HAP-1 (cell line): ENCODE measurements at regions not wholly inside any gene's neighbourhood (a gene's known extent, or its start where the extent isn't known, plus 50 kb on each side); places are given as distances from the start of the nearest gene placed in this dataset.
"Not testable (repeated sequence)": the region's sequence is repeated elsewhere in the genome, so short reads cannot be mapped to it uniquely, and the experiment has no call there.

Source experiments
- DNase-seq, 2 experiments: peaks; one replicate each; pipeline ENCODE4 v3.0.0-alpha.2; 2016 to 2020; ENCODE audit warnings: low spot score in 2 of 2
- H3K27me3 ChIP-seq: fragments of 250-450 bp; sonication (Bioruptor Pico); 2 replicates; pipeline ENCODE4 v1.5.1; 2020; ENCODE audit warnings: low read depth, mild to moderate bottlenecking, moderate library complexity
- H3K36me3 ChIP-seq: fragments of 250-450 bp; sonication (Bioruptor Pico); replicated peaks from 2 replicates; pipeline ENCODE4 v1.5.1; 2020; ENCODE audit warnings: mild to moderate bottlenecking
- H3K4me1 ChIP-seq: fragments of 250-450 bp; sonication (Bioruptor Pico); 2 replicates; pipeline ENCODE4 v1.5.1; 2020; ENCODE audit warnings: mild to moderate bottlenecking
- H3K4me3 ChIP-seq: fragments of 250-450 bp; sonication (Bioruptor Pico); 2 replicates; pipeline ENCODE4 v1.5.1; 2020; ENCODE audit warnings: mild to moderate bottlenecking, moderate library complexity
- H3K9me3 ChIP-seq: fragments of 250-450 bp; sonication (Bioruptor Pico); 2 replicates; pipeline ENCODE4 v1.5.1; 2020; ENCODE audit warnings: mild to moderate bottlenecking, moderate library complexity
- in situ Hi-C: fragments of 300-500 bp; cut with MboI; formaldehyde crosslinking; loops from 3 replicates; pipeline ENCODE4 v1.14.3; 2020; ENCODE audit warnings: low sequenced_read_pairs, inconsistent platforms, mixed read lengths

- no peak for DNase-seq
- no peaks in the 10 kb centered on the region for H3K36me3 ChIP-seq
- in situ Hi-C loops: no loop called here
- H3K27me3 ChIP-seq: no peaks in the 10 kb centered on the region
- no peak overlapping the region for H3K4me3 ChIP-seq
- H3K9me3 ChIP-seq: no peaks in the 10 kb centered on the region
- no peaks in the 10 kb centered on the region for H3K4me1 ChIP-seq
Measured at GRCh38 chr16:5220705-5221104, 123.1 kb upstream of the EEF2KMT start.

DNA sequence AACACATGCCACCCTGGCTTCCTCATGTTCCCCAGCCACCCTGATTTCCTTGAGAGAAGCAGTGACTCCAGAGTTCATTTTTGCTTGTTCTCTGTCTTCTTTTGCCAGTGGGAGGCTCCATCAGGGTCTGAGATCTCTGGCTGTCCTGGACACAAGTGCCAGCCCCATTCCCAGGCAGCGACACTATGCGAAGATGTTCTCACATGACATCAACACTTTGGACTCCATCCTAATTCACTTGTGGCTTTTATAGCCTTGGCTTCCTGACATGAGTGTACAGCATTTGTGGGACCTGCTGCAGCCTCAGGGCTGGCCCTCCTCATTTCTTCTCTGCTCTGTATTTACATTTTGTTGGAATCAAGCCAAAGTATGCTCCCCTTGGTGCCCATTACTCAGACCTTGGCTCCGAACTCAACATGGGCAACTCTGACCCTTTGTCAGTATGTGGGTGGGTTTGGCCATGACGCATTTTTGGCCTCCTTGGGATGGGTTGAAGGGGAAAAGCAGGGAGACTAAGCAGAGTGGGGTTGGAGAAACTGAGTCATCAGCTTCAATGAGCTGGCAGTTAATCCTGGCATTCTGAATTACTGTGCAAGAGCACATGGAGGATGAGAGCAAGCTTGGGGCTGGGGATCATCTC, 119.0 kb upstream of the EEF2KMT start:
- H3K27me3 ChIP-seq: no peaks in the 10 kb centered on the region
- no peaks in the 10 kb centered on the region for H3K9me3 ChIP-seq
- in situ Hi-C loops: no loop called here
- DNase-seq: no peak
- H3K4me3 ChIP-seq: no peak overlapping the region
- no peaks in the 10 kb centered on the region for H3K36me3 ChIP-seq
- no peaks in the 10 kb centered on the region for H3K4me1 ChIP-seq

DNA sequence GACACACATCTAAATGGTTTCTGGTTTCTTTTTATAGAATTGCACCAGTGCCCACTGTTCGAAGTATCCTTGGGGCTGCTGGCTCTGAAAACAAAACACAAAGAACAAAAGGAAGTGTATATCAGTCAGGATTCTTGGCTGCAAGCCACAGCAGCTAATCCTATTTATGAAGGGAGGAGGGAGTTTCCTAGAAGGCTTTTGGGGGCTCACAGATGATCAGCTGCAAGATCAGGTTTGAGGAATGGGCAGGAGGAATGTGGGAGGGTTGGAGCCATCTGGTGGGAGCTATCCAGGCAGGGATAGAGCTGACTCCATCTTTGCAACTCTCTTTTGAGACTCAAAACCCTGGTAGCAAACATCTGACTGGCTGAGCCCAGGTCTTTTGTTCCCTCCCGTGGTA, 118.3 kb upstream of the EEF2KMT start:
- peak in 1 of 2 experiments; percentile 16 for DNase-seq
- H3K36me3 ChIP-seq: no peaks in the 10 kb centered on the region
- H3K27me3 ChIP-seq: no peaks in the 10 kb centered on the region
- no peaks in the 10 kb centered on the region for H3K4me1 ChIP-seq
- H3K4me3 ChIP-seq: no peak overlapping the region
- no peaks in the 10 kb centered on the region for H3K9me3 ChIP-seq
- in situ Hi-C loops: no loop called here

DNA sequence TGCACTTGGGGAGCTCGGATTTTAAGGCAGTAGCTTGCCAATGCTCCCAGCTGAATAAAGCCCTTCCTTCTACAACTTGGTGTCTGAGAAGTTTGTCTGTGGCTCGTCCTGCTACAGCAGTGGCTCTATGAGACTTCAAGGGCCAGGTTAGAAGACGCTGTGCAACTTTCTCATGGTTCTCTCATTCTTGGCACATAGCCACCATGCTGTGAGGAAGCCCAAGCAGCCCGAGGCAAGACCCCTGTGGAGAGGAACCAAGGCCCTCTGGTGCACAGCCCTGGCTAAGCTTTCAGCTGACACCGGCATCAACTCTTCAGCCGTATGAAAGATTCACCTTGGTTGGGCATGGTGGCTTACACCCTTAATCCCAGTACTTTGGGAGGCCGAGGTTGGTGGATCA, 116.9 kb upstream of the EEF2KMT start:
- Histone ChIP-seq H3K4me3 (no peak overlapping the region), H3K4me1 (no peaks in the 10 kb centered on the region), H3K27me3 (no peaks in the 10 kb centered on the region), H3K36me3 (no peaks in the 10 kb centered on the region), H3K9me3 (no peaks in the 10 kb centered on the region)
- no peak for DNase-seq
- in situ Hi-C loops: no loop called here

DNA sequence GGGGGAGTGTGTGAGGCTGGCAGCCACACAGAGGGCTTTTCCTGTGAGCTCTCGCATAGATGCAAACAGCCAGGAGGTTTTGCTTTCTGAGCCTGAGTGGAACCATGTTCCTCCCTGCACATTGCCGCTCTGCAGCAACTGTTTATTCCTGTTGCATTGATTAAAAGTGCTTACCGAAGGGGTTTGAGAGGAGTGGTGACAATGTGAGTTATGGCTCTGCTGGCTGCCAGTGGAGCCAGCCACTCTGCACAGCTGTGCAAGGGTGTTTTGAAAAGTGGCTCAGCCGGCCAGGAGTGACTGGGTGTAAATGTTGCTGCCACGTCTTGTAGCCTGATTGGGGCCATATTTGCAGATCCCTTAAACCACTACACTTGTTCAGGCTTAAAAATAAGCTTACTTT, 114.9 kb upstream of the EEF2KMT start:
- H3K4me3 ChIP-seq, DNase-seq, H3K36me3 ChIP-seq, H3K9me3 ChIP-seq, in situ Hi-C loops, H3K4me1 ChIP-seq, H3K27me3 ChIP-seq: not testable (repeated sequence)

DNA sequence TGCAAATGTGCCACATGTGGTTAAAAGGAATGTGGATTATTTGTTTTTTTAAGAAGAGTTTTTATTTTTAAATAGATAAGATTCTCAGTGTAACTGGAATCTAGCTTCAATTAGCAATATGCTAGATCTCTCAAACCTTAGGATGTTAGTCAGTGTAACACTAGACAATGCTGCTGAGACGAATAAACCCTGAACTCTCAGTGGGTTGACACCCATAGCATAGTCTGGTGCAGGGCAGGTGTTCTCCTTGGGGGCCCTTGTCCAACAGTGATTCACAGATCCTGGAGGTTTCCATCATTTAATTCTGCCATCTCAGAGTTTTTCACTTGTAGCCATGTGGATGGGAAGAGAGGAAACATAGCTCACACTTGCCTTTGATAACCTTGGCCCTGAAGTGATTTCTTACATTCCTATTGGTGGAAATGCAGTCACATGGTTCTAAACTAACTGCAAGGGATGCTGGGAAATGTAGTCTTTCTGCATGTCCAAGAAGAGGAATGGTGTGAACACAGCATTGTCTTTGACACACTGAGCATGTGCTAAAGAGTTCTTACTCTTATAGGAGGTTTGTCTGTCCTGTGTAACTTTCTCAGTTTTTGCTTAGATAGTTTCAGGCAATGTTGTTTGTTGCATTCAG, 110.4 kb upstream of the EEF2KMT start:
- H3K27me3 ChIP-seq, H3K4me3 ChIP-seq, H3K4me1 ChIP-seq, H3K9me3 ChIP-seq, H3K36me3 ChIP-seq, in situ Hi-C loops: not testable (repeated sequence)
- DNase-seq: peak in 1 of 2 experiments; percentile 5

DNA sequence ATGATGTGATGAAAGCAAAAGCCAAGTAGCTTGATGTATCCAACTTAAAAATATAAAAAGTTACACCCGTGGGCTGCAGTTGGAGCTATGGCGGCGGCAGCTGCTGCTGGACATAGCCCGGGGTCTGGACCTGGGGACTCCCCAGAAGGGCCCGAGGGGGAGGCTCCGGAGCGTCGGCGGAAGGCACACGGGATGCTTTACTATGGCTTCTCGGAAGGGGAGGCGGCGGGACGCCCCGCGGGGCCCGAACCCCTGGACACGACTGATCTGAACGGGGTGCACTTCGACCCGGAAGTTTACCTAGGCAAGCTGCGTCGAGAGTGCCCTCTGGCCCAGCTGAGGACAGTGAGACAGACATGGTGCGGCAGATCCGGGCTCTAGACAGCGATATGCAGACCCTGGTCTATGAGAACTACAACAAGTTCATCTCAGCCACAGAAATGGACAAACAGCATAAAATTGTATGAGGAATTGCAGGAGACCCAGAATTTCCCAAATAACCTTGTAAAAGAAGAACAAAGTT, 109.5 kb upstream of the EEF2KMT start:
- no peaks in the 10 kb centered on the region for H3K9me3 ChIP-seq
- no peaks in the 10 kb centered on the region for H3K27me3 ChIP-seq
- no peaks in the 10 kb centered on the region for H3K4me1 ChIP-seq
- no peaks in the 10 kb centered on the region for H3K36me3 ChIP-seq
- H3K4me3 ChIP-seq: no peak overlapping the region
- in situ Hi-C loops: no loop called here
- DNase-seq: no peak

GRCh38 chr16:5206331-5206990, 108.9 kb upstream of the EEF2KMT start:
- Histone ChIP-seq H3K4me3 (no peak overlapping the region), H3K36me3 (no peaks in the 10 kb centered on the region), H3K4me1 (no peaks in the 10 kb centered on the region), H3K27me3 (no peaks in the 10 kb centered on the region), H3K9me3 (no peaks in the 10 kb centered on the region)
- DNase-seq: no peak
- in situ Hi-C loops: no loop called here

DNA sequence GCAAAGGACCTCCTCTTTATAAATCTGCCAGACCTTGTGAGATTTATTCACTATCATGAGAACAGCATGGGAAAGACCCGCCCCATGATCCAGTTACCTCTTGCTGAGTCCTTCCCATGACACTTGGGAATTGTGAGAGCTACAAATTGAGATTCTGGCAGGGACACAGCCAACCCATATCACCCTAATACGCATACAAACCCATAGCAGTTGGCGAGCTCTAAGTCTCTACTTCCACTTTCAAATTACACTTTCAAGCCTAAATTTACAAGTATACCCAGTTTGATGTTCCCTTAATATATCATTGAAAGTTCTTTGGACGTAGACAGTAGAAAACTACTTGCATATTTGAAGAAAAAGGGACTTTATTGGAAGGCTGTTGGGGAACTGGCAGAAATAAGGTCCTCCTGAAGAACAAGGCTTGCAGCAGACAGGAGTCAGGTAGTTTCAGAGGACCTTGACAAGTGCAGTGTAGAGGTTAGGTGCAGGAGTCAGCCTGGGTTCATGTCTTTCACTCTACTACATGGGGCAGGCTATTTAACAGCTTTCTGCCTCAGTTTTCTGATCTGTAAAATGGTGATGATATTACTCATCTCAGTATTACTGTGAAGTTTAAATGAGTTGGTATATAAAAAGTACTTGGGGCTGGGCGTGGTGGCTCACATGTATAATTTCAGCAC, 107.9 kb upstream of the EEF2KMT start:
- Histone ChIP-seq H3K4me1 (no peaks in the 10 kb centered on the region), H3K4me3 (no peak overlapping the region), H3K36me3 (no peaks in the 10 kb centered on the region), H3K27me3 (no peaks in the 10 kb centered on the region), H3K9me3 (no peaks in the 10 kb centered on the region)
- in situ Hi-C loops: no loop called here
- DNase-seq: no peak

DNA sequence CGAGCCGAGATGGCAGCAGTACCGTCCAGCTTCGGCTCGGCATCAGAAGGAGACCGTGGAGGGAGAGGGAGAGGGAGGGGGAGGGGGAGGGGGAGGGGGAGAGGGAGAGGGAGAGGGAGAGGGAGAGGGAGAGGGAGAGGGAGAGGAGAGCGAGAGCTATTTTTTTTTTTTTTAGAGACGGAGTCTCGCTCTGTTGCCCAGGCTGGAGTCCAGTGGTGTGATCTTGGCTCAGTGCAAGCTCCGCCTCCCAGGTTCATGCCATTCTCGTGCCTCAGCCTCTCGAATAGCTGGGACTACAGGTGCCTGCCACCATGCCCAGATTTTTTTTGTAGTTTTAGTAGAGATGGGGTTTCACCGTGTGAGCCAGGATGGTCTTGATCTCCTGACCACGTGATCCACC, 106.1 kb upstream of the EEF2KMT start:
- H3K9me3 ChIP-seq, H3K4me1 ChIP-seq, H3K36me3 ChIP-seq, H3K4me3 ChIP-seq, H3K27me3 ChIP-seq, in situ Hi-C loops, DNase-seq: not testable (repeated sequence)

DNA sequence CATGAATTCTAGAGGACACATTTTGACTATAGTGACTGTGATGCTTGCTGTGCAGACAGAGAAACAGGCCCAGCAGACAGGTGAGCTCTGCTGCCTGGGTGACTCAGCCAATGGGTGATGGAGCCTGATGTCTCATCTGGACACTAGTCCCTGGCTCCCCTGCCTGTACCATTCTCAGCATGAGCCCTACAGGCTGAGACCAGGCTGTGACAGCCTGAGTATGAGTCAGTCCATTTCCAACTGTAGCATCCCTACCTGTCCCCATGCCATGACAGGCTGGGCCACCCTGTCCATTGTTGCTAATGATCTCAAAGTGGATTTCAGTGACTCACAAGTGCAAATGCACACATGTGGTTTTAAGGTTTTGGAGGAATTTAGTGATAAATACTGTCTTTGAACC, 102.5 kb upstream of the EEF2KMT start:
- DNase-seq: no peak
- H3K9me3 ChIP-seq: no peaks in the 10 kb centered on the region
- H3K4me1 ChIP-seq: no peaks in the 10 kb centered on the region
- no peak overlapping the region for H3K4me3 ChIP-seq
- no peaks in the 10 kb centered on the region for H3K27me3 ChIP-seq
- in situ Hi-C loops: no loop called here
- no peaks in the 10 kb centered on the region for H3K36me3 ChIP-seq

DNA sequence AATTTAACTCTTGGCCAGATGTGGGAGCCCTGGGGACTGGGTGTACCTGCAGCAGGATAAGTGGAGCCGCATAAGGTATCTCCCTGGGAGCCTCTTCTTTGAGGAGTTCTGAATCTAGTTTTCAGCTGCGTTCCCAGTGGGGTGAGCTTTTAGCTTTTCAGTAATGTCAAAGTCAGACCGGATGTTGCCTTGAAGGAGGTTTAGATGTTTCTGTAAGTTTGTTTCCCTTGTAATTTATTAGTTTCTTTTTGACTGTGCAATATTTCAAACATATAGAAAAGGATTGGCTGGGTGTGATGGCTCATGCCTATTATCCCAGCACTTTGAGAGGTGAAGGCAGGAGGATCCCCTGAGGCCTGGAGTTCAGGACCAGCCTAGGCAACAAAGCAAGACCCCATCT, 98.6 kb upstream of the EEF2KMT start:
- Histone ChIP-seq H3K4me1 (no peaks in the 10 kb centered on the region), H3K4me3 (no peak overlapping the region), H3K27me3 (no peaks in the 10 kb centered on the region), H3K9me3 (no peaks in the 10 kb centered on the region), H3K36me3 (no peaks in the 10 kb centered on the region)
- in situ Hi-C loops: no loop called here
- no peak for DNase-seq

DNA sequence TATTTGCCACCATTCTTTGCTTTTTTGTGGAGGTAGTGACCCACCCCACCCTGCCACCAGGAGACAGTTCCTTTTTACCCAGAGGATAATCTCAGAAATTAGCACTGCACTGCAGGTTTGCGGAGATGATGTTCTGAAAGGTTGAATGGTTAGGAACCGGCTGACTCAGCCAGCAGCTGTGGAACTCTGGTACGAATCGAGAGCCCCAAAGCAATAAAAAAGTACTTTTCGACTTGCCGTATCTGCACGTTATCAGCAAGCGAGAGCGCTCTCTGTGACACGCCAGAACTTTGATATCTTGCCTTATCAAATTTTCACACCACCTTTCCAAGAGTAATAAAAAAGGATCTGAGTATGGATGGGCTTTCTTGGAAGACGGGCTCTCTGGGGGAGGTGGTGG, 96.3 kb upstream of the EEF2KMT start:
- Histone ChIP-seq H3K9me3 (no peaks in the 10 kb centered on the region), H3K4me1 (no peaks in the 10 kb centered on the region), H3K27me3 (no peaks in the 10 kb centered on the region), H3K4me3 (no peak overlapping the region), H3K36me3 (no peaks in the 10 kb centered on the region)
- no peak for DNase-seq
- in situ Hi-C loops: no loop called here

DNA sequence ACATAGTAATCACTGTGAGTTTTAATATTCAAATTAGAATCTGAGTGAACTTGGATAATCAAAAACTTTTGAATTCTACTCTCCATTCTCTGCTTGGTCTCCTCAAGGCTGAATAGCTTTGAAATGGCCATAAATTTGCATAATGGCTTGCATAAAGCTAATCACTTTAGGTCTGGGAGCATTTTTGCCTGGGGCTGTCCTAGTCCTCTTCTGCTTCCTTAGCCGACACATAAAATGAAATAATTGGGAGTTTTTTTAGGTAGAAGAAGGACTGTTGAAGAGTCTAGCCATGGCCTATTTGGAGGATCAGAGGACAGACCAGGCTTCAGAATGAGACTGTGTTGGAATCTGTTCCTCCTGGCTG, 91.4 kb upstream of the EEF2KMT start:
- Histone ChIP-seq H3K4me3 (no peak overlapping the region), H3K36me3 (no peaks in the 10 kb centered on the region), H3K9me3 (no peaks in the 10 kb centered on the region), H3K27me3 (no peaks in the 10 kb centered on the region), H3K4me1 (no peaks in the 10 kb centered on the region)
- DNase-seq: no peak
- in situ Hi-C loops: no loop called here
